ENCODE measurements at regions not wholly inside any gene's neighbourhood (a gene's known extent, or its start where the extent isn't known, plus 50 kb on each side); places are given as distances from the start of the nearest gene placed in this dataset.

- POLR2A ChIA-PET: no interaction called here
- DNase-seq (ENCODE audit: extremely low spot score): no peak
- no peak for TF ChIP-seq CTCF (IDR thresholded peaks at IDR 0.05; ENCODE audit: control extremely low read depth, extremely low read depth, low read depth, missing control alignments)
- CTCF ChIA-PET: interaction anchor here (0.7 kb wide), 1 partner anchor 11 kb away, joined by 3 read pairs; no protein-coding TSS in a partner anchor
Measured at GRCh38 chr19:30228113-30228834, 143.9 kb upstream of the ZNF536 start.

GRCh38 chr19:30228835-30229524 lies 143.2 kb upstream of the ZNF536 start:
- ChIA-PET CTCF (interaction anchor here (0.7 kb wide), 1 partner anchor 10 kb away, joined by 3 read pairs; no protein-coding TSS in a partner anchor), POLR2A (no interaction called here)
- DNase-seq (ENCODE audit: extremely low spot score): no peak
- no peak for TF ChIP-seq CTCF (IDR thresholded peaks at IDR 0.05; ENCODE audit: control extremely low read depth, extremely low read depth, low read depth, missing control alignments)

- ChIA-PET POLR2A (no interaction called here), CTCF (interaction anchor here (1.3 kb wide), 1 partner anchor 13 kb away, joined by 3 read pairs; no protein-coding TSS in a partner anchor)
- no peak for DNase-seq (ENCODE audit: extremely low spot score)
- TF ChIP-seq CTCF (IDR thresholded peaks at IDR 0.05; ENCODE audit: control extremely low read depth, extremely low read depth, low read depth, missing control alignments): no peak
Measured at GRCh38 chr19:30229525-30230174, 142.5 kb upstream of the ZNF536 start.

- no peak for DNase-seq (ENCODE audit: extremely low spot score)
- POLR2A ChIA-PET: no interaction called here
- CTCF ChIA-PET: no interaction called here
- TF ChIP-seq CTCF (IDR thresholded peaks at IDR 0.05; ENCODE audit: control extremely low read depth, extremely low read depth, low read depth, missing control alignments): no peak
Measured at GRCh38 chr19:30231408-30232318, 140.5 kb upstream of the ZNF536 start.

- ChIA-PET CTCF (interaction anchor here (1.2 kb wide), 1 partner anchor 17 kb away, joined by 3 read pairs; no protein-coding TSS in a partner anchor), POLR2A (no interaction called here)
- no peak for DNase-seq (ENCODE audit: extremely low spot score)
- no peak for TF ChIP-seq CTCF (IDR thresholded peaks at IDR 0.05; ENCODE audit: control extremely low read depth, extremely low read depth, low read depth, missing control alignments)
Measured at GRCh38 chr19:30233375-30233774, 138.8 kb upstream of the ZNF536 start.

- no peak for DNase-seq (ENCODE audit: extremely low spot score)
- CTCF ChIA-PET: interaction anchor here (0.9 kb wide), 1 partner anchor 12 kb away, joined by 3 read pairs; no protein-coding TSS in a partner anchor
- POLR2A ChIA-PET: no interaction called here
- no peak for TF ChIP-seq CTCF (IDR thresholded peaks at IDR 0.05; ENCODE audit: control extremely low read depth, extremely low read depth, low read depth, missing control alignments)
Measured at GRCh38 chr19:30235946-30236345, 136.2 kb upstream of the ZNF536 start.

Measured in GM10248 (cell line).